ENCODE measurements at regions not wholly inside any gene's neighbourhood (a gene's known extent, or its start where the extent isn't known, plus 50 kb on each side); places are given as distances from the start of the nearest gene placed in this dataset.

- no peak for TF ChIP-seq CTCF (IDR thresholded peaks at IDR 0.05)
- no peak for TF ChIP-seq EZH2 (IDR thresholded peaks at IDR 0.05)
These were observed 260.6 kb downstream of the ANAPC1 start for GRCh38 chr2:111623380-111623779.

Data from neural progenitor cell (in vitro differentiated cells).